Activated T-helper 2 cell treated with anti-CD3 and anti-CD28 coated beads, Interferon-gamma antibody, Interleukin-2, Interleukin-4, amounts not matched to agents 10 μg/mL and 5 μg/mL and 100 μg/mL, durations not matched to agents 14 hours and 24 hours and 36 hours (primary cell): ENCODE measurements at regions not wholly inside any gene's neighbourhood (a gene's known extent, or its start where the extent isn't known, plus 50 kb on each side); places are given as distances from the start of the nearest gene placed in this dataset.
"Not testable (repeated sequence)": the region's sequence is repeated elsewhere in the genome, so short reads cannot be mapped to it uniquely, and the experiment has no call there.

Experiments used
- DNase-seq: peaks from one replicate; pipeline ENCODE4 v3.0.0; 2021; ENCODE audit warnings: low spot score
- H3K27ac Mint-ChIP-seq: one replicate; pipeline ENCODE4 v1.8.0; 2021; ENCODE audit warnings: mixed read lengths
- H3K27me3 Mint-ChIP-seq: one replicate; pipeline ENCODE4 v1.8.0; 2021; ENCODE audit warnings: low read depth, mixed read lengths
- H3K36me3 Mint-ChIP-seq: one replicate; pipeline ENCODE4 v1.8.0; 2021; ENCODE audit warnings: low read depth, mixed read lengths
- H3K4me1 Mint-ChIP-seq: one replicate; pipeline ENCODE4 v1.8.0; 2021; ENCODE audit warnings: low read depth, mixed read lengths
- H3K4me3 Mint-ChIP-seq: one replicate; pipeline ENCODE4 v1.8.0; 2021; ENCODE audit warnings: low read depth, mild to moderate bottlenecking, moderate library complexity, mixed read lengths
- H3K9me3 Mint-ChIP-seq: one replicate; pipeline ENCODE4 v1.8.0; 2021; ENCODE audit warnings: mixed read lengths
- intact Hi-C: fragments of 100-400 bp; cut with micrococcal nuclease; formaldehyde crosslinking; loops from one replicate; pipeline ENCODE4 v1.15.1; 2023

- H3K4me3 Mint-ChIP-seq, result no peak overlapping the region
- intact Hi-C loops, result no loop called here
- H3K27ac Mint-ChIP-seq, result no peak overlapping the region
Observed at GRCh38 chr1:65623895-65624294, 168.8 kb upstream of the PDE4B start.

GRCh38 chr1:65625528-65625927 is 167.2 kb upstream of the PDE4B start:
- Mint-ChIP-seq H3K27ac (no peak overlapping the region), H3K36me3 (no peaks in the 10 kb centered on the region), H3K4me1 (no peaks in the 10 kb centered on the region), H3K4me3 (no peak overlapping the region), H3K9me3 (no peaks in the 10 kb centered on the region), H3K27me3 (peaks cover 6% of the 10 kb centered on the region)
- intact Hi-C loops, result no loop called here
- DNase-seq, result no peak

More at GRCh38 chr1:65623895-65624294, 168.8 kb upstream of the PDE4B start:
- Mint-ChIP-seq H3K4me1 (no peaks in the 10 kb centered on the region), H3K36me3 (no peaks in the 10 kb centered on the region), H3K27me3 (peaks cover 4% of the 10 kb centered on the region), H3K9me3 (no peaks in the 10 kb centered on the region)
- DNase-seq, result no peak

- H3K4me3 Mint-ChIP-seq, result no peak overlapping the region
- intact Hi-C loops, result no loop called here
- H3K4me1 Mint-ChIP-seq, result no peaks in the 10 kb centered on the region
- no peak for DNase-seq
- H3K27me3 Mint-ChIP-seq, result peaks cover 6% of the 10 kb centered on the region
- H3K9me3 Mint-ChIP-seq, result no peaks in the 10 kb centered on the region
- H3K27ac Mint-ChIP-seq, result no peak overlapping the region
- no peaks in the 10 kb centered on the region for H3K36me3 Mint-ChIP-seq
Observed at GRCh38 chr1:65626003-65626402, 166.7 kb upstream of the PDE4B start.

GRCh38 chr1:65629788-65630187 is 162.9 kb upstream of the PDE4B start:
- Mint-ChIP-seq H3K4me3 (no peak overlapping the region), H3K9me3 (no peaks in the 10 kb centered on the region), H3K36me3 (no peaks in the 10 kb centered on the region), H3K4me1 (no peaks in the 10 kb centered on the region), H3K27me3 (peaks cover 5% of the 10 kb centered on the region), H3K27ac (no peak overlapping the region)
- DNase-seq, result no peak
- intact Hi-C loops, result no loop called here

GRCh38 chr1:65630855-65631254 is 161.8 kb upstream of the PDE4B start:
- no peaks in the 10 kb centered on the region for H3K4me1 Mint-ChIP-seq
- intact Hi-C loops, result no loop called here
- H3K9me3 Mint-ChIP-seq, result no peaks in the 10 kb centered on the region
- H3K27me3 Mint-ChIP-seq, result peaks cover 5% of the 10 kb centered on the region
- no peak overlapping the region for H3K4me3 Mint-ChIP-seq
- H3K27ac Mint-ChIP-seq, result no peak overlapping the region
- no peak for DNase-seq
- H3K36me3 Mint-ChIP-seq, result no peaks in the 10 kb centered on the region

- Mint-ChIP-seq H3K27me3 (peaks cover 7% of the 10 kb centered on the region), H3K9me3 (no peaks in the 10 kb centered on the region), H3K4me3 (no peak overlapping the region), H3K27ac (no peak overlapping the region), H3K36me3 (no peaks in the 10 kb centered on the region), H3K4me1 (no peaks in the 10 kb centered on the region)
- no peak for DNase-seq
- intact Hi-C loops, result no loop called here
Observed at GRCh38 chr1:65632235-65632634, 160.5 kb upstream of the PDE4B start.

GRCh38 chr1:65640046-65640445 is 152.6 kb upstream of the PDE4B start:
- DNase-seq, result no peak
- Mint-ChIP-seq H3K36me3 (no peaks in the 10 kb centered on the region), H3K27ac (no peak overlapping the region), H3K27me3 (peaks cover 2% of the 10 kb centered on the region), H3K4me3 (no peak overlapping the region), H3K9me3 (no peaks in the 10 kb centered on the region), H3K4me1 (no peaks in the 10 kb centered on the region)
- intact Hi-C loops, result no loop called here

- H3K4me1 Mint-ChIP-seq, H3K36me3 Mint-ChIP-seq: not testable (repeated sequence)
Observed at GRCh38 chr1:65649185-65649584, 143.5 kb upstream of the PDE4B start.

GRCh38 chr1:65650682-65651081 is 142.0 kb upstream of the PDE4B start:
- no peaks in the 10 kb centered on the region for H3K27me3 Mint-ChIP-seq
- no peaks in the 10 kb centered on the region for H3K9me3 Mint-ChIP-seq
- H3K4me1 Mint-ChIP-seq, result no peaks in the 10 kb centered on the region
- no peak overlapping the region for H3K27ac Mint-ChIP-seq
- intact Hi-C loops, result no loop called here
- no peak overlapping the region for H3K4me3 Mint-ChIP-seq
- H3K36me3 Mint-ChIP-seq, result no peaks in the 10 kb centered on the region
- no peak for DNase-seq

More at GRCh38 chr1:65649185-65649584, 143.5 kb upstream of the PDE4B start:
- H3K4me3 Mint-ChIP-seq, intact Hi-C loops, DNase-seq, H3K27me3 Mint-ChIP-seq, H3K27ac Mint-ChIP-seq, H3K9me3 Mint-ChIP-seq: not testable (repeated sequence)

- H3K36me3 Mint-ChIP-seq, H3K4me3 Mint-ChIP-seq, H3K27me3 Mint-ChIP-seq, intact Hi-C loops, H3K27ac Mint-ChIP-seq, H3K9me3 Mint-ChIP-seq, DNase-seq, H3K4me1 Mint-ChIP-seq: not testable (repeated sequence)
Observed at GRCh38 chr1:65654526-65654925, 138.2 kb upstream of the PDE4B start.

- H3K36me3 Mint-ChIP-seq, H3K27ac Mint-ChIP-seq, DNase-seq, H3K27me3 Mint-ChIP-seq, H3K4me1 Mint-ChIP-seq, intact Hi-C loops, H3K4me3 Mint-ChIP-seq, H3K9me3 Mint-ChIP-seq: not testable (repeated sequence)
Observed at GRCh38 chr1:65657609-65658008, 135.1 kb upstream of the PDE4B start.

GRCh38 chr1:65658122-65658521 is 134.6 kb upstream of the PDE4B start:
- Mint-ChIP-seq H3K9me3 (no peaks in the 10 kb centered on the region), H3K4me1 (no peaks in the 10 kb centered on the region), H3K27me3 (no peaks in the 10 kb centered on the region), H3K27ac (no peak overlapping the region), H3K4me3 (no peak overlapping the region), H3K36me3 (no peaks in the 10 kb centered on the region)
- DNase-seq, result no peak
- intact Hi-C loops, result no loop called here

- DNase-seq, result no peak
- H3K27me3 Mint-ChIP-seq, result peaks cover 4% of the 10 kb centered on the region
- no peaks in the 10 kb centered on the region for H3K36me3 Mint-ChIP-seq
- H3K9me3 Mint-ChIP-seq, result no peaks in the 10 kb centered on the region
- H3K27ac Mint-ChIP-seq, result no peak overlapping the region
- intact Hi-C loops, result no loop called here
- no peaks in the 10 kb centered on the region for H3K4me1 Mint-ChIP-seq
- H3K4me3 Mint-ChIP-seq, result no peak overlapping the region
Observed at GRCh38 chr1:65668368-65668767, 124.3 kb upstream of the PDE4B start.

- H3K27ac Mint-ChIP-seq, result no peak overlapping the region
- H3K4me3 Mint-ChIP-seq, result no peak overlapping the region
- H3K4me1 Mint-ChIP-seq, result no peaks in the 10 kb centered on the region
- H3K27me3 Mint-ChIP-seq, result peaks cover 4% of the 10 kb centered on the region
- no peaks in the 10 kb centered on the region for H3K9me3 Mint-ChIP-seq
- no peaks in the 10 kb centered on the region for H3K36me3 Mint-ChIP-seq
- intact Hi-C loops, result no loop called here
- no peak for DNase-seq
Observed at GRCh38 chr1:65670518-65670917, 122.2 kb upstream of the PDE4B start.
